ENCODE measurements at regions not wholly inside any gene's neighbourhood (a gene's known extent, or its start where the extent isn't known, plus 50 kb on each side); places are given as distances from the start of the nearest gene placed in this dataset.

GRCh38 chr4:167711517-167711916 lies 380.8 kb upstream of the ANXA10 start:
- Histone ChIP-seq H3K4me1 (no peaks in the 10 kb centered on the region), H3K9me3 (no peaks in the 10 kb centered on the region)

DNA sequence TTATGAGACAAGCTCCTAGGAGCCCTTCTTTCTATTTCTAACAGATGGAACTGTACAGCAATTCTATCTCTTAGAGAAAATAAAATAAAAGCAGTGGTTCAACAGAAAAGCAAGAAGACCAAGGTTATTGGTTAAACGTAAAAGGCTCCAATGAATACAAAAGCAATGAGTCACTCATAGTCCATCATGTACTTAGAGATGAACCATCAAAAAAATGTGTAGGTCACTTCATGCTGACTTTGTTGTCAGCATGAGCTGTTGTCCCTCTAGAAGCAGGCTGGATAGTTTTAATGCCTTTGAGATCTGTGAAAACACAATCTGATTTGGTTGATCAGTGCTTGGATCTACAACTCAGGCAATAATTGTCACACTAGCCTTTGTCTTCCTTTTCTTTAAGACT lies 378.6 kb upstream of the ANXA10 start:
- H3K27me3 ChIP-seq = no peaks in the 10 kb centered on the region
- TF ChIP-seq CTCF (IDR thresholded peaks at IDR 0.05; ENCODE audit: low read depth, low read length) = no peak
- no peak for DNase-seq
- no peak overlapping the region for H3K4me3 ChIP-seq (ENCODE audit: low read depth, low read length)
- no peaks in the 10 kb centered on the region for H3K4me1 ChIP-seq
- H3K9me3 ChIP-seq = no peaks in the 10 kb centered on the region
- H3K36me3 ChIP-seq = no peaks in the 10 kb centered on the region

More at GRCh38 chr4:167711517-167711916, 380.8 kb upstream of the ANXA10 start:
- TF ChIP-seq CTCF (IDR thresholded peaks at IDR 0.05; ENCODE audit: low read depth, low read length) = no peak
- Histone ChIP-seq H3K4me3 (ENCODE audit: low read depth, low read length) (no peak overlapping the region), H3K36me3 (no peaks in the 10 kb centered on the region), H3K27me3 (no peaks in the 10 kb centered on the region)
- no peak for DNase-seq

DNA sequence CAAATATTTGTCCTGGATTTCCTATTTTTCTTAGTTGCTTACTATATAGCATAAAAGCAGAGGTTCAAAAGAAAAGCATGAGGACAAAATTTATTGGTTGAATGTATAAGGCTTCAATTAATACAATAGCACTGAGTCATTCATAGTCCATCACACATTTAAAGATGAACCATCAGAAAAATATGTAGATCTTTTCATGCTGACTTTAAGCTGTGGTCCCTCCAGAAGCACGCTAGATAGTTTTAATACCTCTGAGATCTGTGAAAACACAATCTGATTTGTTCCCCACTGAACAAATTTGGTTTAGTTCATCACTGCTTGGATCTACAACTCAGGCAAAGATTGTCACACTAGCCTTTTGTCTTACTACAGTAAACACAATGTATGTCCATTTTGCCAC lies 377.2 kb upstream of the ANXA10 start:
- H3K9me3 ChIP-seq = no peaks in the 10 kb centered on the region
- H3K4me1 ChIP-seq = no peaks in the 10 kb centered on the region
- no peak for TF ChIP-seq CTCF (IDR thresholded peaks at IDR 0.05; ENCODE audit: low read depth, low read length)
- H3K36me3 ChIP-seq = no peaks in the 10 kb centered on the region
- DNase-seq = no peak
- H3K27me3 ChIP-seq = no peaks in the 10 kb centered on the region
- H3K4me3 ChIP-seq (ENCODE audit: low read depth, low read length) = no peak overlapping the region

GRCh38 chr4:167717495-167717894 lies 374.8 kb upstream of the ANXA10 start:
- TF ChIP-seq CTCF (IDR thresholded peaks at IDR 0.05; ENCODE audit: low read depth, low read length) = no peak
- H3K27me3 ChIP-seq = no peaks in the 10 kb centered on the region
- DNase-seq = no peak

DNA sequence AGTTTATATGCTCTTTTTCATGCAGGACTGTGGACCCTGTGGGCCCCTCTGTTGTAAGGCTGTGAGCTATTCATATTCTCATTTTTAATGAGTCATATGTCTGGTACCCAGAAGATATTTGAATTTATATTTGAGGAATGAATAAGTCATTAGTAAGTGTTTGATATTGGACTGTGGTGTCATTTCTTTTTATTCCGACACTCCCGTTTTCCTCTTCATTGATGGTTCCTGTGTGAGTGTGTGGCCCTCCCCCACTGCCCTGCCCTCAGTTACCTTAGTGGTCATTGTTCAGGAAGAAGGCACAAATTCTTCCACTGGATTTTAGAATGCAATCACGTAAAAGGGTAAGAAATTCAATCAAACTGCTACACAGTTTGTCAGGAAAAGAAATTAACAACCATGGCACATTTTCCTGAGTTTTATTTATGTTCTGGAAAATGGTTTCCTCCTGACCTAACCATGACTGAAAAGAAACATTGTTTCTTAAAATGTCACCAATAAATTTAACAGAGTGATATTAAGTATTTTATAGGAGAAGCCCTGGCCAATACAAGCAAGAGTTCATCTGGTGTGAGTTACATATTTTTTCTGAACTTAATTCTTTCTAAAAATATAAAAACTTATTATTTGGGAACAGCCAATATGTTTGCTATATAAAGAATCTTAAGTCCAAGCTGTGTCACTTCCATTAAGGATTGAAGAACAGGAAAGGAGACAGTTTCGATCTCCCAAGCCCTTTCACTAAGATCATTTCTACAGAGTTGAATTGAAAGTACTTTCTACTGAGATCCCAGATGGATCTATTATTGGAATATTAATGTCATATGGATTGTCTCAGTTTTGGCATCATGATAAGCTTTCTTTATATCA lies 370.5 kb upstream of the ANXA10 start:
- Histone ChIP-seq H3K27me3 (no peaks in the 10 kb centered on the region), H3K36me3 (no peaks in the 10 kb centered on the region), H3K9me3 (no peaks in the 10 kb centered on the region), H3K4me3 (ENCODE audit: low read depth, low read length) (no peak overlapping the region), H3K4me1 (no peaks in the 10 kb centered on the region)
- no peak for DNase-seq
- TF ChIP-seq CTCF (IDR thresholded peaks at IDR 0.05; ENCODE audit: low read depth, low read length) = no peak

More at GRCh38 chr4:167717495-167717894, 374.8 kb upstream of the ANXA10 start:
- H3K36me3 ChIP-seq = no peaks in the 10 kb centered on the region
- H3K4me1 ChIP-seq = no peaks in the 10 kb centered on the region
- H3K4me3 ChIP-seq (ENCODE audit: low read depth, low read length) = no peak overlapping the region
- no peaks in the 10 kb centered on the region for H3K9me3 ChIP-seq

DNA sequence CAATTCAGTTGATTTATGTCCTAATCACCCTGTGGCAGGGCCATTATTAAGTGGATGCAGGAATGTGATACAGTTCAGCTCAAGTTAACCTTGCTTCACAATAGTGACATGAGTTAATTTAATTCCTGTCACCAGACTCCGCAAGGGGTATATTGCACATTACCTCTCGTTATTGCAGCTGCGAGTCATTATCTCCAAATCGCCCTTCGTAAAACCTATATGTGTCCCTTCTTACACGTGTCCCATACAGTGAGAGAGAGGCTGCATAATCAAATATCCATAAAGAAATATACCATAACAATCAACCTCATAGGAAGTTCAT lies 369.9 kb upstream of the ANXA10 start:
- Histone ChIP-seq H3K4me3 (ENCODE audit: low read depth, low read length) (no peak overlapping the region), H3K36me3 (no peaks in the 10 kb centered on the region), H3K27me3 (no peaks in the 10 kb centered on the region), H3K9me3 (no peaks in the 10 kb centered on the region), H3K4me1 (no peaks in the 10 kb centered on the region)
- DNase-seq = no peak
- TF ChIP-seq CTCF (IDR thresholded peaks at IDR 0.05; ENCODE audit: low read depth, low read length) = no peak

Data from BE2C (cell line).